ENCODE measurements at regions not wholly inside any gene's neighbourhood (a gene's known extent, or its start where the extent isn't known, plus 50 kb on each side); places are given as distances from the start of the nearest gene placed in this dataset.

DNA sequence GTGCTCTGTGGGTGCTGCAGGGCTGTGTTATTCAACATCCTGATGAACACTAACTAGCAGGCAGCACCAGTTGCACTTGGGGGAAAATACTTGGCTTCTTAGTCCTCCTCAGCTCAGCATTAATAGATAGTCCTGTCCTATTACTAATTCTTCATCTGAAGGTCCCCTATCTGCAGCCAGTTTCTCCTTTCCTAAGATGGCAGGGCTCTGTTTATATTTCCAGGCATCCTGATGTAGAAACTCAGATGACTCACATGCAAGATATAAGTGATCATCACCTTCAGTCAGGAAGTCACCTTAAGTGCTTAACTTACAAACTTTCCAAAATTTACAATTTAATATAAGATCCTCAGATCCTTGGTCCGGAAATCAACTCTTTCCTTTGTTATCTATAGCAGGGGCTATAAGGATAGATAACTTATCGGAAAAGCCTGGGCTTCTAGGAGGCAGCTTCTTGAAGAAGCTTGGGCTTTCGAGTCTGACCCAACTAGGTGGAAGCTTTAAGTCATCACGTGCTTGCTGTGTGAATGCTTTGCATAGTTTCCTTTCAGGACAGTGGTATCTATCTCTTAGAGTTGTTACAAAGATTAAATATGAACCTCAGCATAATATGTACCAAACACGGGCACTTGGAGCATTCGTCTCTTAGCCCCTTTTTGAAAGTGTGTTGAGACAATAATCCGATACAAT lies 181.0 kb upstream of the GRIP1 start:
- no peak for DNase-seq

- DNase-seq: peak; percentile 43
Measured at GRCh38 chr12:66860752-66861750, 182.2 kb upstream of the GRIP1 start.

GRCh38 chr12:66862356-66862985 lies 183.6 kb upstream of the GRIP1 start:
- no peak for DNase-seq

- DNase-seq: no peak
Measured at GRCh38 chr12:66863276-66863675, 184.4 kb upstream of the GRIP1 start.

DNA sequence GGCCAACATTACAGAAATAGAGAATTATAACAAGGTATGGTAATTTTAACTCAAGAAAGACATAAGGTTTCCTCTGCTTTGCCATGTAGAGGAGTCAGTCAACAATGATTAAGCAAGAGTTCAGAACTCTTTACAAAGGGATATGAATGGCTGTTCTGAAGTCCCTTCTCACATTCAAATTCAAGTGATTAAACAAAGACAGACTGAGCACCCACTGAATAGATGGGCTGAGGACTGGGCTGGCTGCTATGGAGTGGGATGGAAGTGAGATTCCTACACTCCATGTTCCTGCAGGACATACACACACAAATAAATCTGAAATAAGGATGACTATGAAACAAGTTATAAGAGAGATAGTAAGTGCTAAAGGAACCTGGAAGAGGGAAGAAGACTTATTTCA lies 199.0 kb upstream of the GRIP1 start:
- no peak for DNase-seq

GRCh38 chr12:66879409-66879808 lies 200.5 kb upstream of the GRIP1 start:
- no peak for DNase-seq

- no peak for DNase-seq
Measured at GRCh38 chr12:66881386-66881785, 202.5 kb upstream of the GRIP1 start.

DNA sequence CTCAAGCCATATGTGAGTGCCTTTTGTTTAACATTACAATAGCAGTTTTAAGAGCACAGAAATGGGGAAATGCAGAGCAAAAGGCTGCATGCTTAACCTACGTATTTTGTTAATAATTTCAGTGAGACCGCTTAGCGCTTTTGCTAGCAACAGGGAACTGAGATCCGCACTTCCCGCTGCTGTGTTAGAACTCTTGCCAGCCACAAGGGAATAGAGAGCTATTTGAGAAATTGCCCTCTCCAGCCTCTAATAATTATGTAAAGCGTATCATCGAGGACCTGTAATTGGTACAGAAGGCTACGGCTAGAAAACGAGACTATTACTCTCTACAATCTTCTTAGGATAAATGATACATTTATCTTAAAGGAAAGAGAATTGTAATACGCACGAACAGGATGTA lies 205.2 kb upstream of the GRIP1 start:
- DNase-seq: no peak

DNA sequence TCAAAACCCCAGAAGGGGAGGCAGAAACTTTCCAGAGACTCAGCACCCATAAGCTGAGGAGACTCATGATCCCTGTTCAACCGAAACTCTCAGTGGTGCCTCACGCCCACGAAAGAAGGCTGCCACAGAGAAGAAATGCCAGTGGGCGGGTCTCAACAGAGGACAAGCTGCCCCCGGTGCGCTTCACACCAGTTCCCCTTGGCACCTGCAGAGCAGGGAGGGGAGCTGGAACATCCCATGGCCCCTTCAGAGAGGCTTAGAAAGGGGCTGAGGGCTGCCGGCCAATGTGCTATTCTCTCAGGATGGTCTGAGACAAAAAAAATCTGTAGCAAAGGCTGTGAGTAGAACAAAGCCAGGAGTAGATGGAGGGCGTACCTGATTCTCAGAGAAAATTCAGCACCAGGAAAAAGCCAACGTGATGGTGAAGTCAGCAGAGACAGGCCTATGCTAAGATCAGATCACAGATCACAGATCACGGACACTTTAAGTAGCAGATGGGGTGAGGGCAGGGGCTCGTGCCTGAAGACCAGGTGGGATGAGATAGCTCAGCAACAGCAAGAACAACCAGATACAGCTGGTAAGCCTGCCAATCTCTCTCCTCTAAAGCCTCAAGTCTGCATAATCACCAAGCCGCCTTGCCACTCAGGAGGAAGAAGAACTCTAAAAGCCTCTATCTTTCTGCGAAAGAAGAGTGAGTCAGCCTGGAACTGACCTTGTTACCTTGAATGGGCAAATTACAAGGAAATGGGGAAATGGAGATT lies 206.4 kb upstream of the GRIP1 start:
- DNase-seq: no peak

DNA sequence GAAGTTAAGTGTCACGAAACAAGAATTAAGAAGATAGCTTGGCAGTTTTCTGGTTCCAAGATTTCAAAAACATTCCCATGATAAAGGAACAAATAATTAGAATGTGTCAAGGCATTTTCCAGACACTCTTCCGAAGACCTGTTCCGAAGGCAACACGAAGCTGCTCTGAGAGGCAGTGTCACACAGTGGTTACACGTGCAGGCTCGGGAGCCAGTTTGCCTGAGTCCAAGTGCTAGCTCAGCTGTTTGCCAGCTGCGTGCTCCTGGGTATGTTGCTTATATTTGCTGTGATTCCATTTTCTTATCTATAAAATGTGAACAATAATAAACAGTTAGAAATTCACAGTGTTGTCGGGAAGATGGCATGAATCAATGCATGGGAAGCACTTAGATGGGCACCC lies 217.9 kb upstream of the GRIP1 start:
- no peak for DNase-seq

- no peak for DNase-seq
Measured at GRCh38 chr12:66898700-66899469, 220.0 kb upstream of the GRIP1 start.

DNA sequence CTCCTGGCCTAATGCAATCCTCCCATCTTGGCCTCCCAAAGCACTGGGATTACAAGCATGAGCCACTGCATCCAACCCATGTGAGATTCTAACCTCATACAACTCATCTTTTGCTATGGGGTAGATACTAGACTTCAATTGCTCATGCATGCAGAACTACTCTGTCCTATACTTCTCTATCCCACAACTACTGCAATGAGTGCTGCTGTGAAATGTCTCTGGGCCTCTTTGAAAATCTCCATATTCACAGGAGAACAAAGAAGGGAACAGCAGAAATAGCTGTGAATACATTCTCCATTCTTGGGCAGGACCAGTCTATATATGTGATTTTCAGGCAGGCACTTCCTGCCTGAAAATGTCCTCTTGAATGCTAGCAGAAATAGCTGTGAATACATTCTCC lies 220.7 kb upstream of the GRIP1 start:
- DNase-seq: no peak

DNA sequence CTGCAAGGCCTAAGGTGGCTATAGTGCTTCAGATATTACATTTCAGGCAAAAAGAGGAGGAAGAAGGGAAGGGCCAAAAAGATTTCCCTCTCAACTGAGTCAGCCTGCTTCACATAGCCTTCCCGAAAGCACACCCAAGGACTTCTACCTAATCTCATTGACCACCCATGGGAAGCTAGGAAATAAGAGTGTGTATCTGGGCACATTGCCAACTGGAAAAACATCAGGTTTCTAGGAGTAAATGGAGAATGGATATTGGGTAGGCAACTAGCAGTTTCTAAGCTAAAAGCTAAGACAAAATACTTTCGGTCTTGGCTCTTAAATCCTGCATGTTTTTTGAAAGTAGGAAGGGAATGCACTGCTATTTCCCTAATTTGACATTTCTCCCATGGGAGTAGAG lies 221.7 kb upstream of the GRIP1 start:
- no peak for DNase-seq

GRCh38 chr12:66901138-66901932 lies 222.5 kb upstream of the GRIP1 start:
- DNase-seq: peak; percentile 66

GRCh38 chr12:66902020-66902419 lies 223.1 kb upstream of the GRIP1 start:
- DNase-seq: no peak

- DNase-seq: no peak
Measured at GRCh38 chr12:66903782-66904396, 225.0 kb upstream of the GRIP1 start.

- DNase-seq: no peak
Measured at GRCh38 chr12:66905201-66905600, 226.3 kb upstream of the GRIP1 start.

- no peak for DNase-seq
Measured at GRCh38 chr12:66910366-66910974, 231.6 kb upstream of the GRIP1 start.

GRCh38 chr12:66915306-66915904 lies 236.5 kb upstream of the GRIP1 start:
- DNase-seq: no peak

GRCh38 chr12:66916189-66916588 lies 237.3 kb upstream of the GRIP1 start:
- no peak for DNase-seq

Data from inflammatory macrophage treated with lipopolysaccharide for 4 hours (primary cell).